Effector memory CD4-positive, alpha-beta T cell (primary cell): ENCODE measurements at regions not wholly inside any gene's neighbourhood (a gene's known extent, or its start where the extent isn't known, plus 50 kb on each side); places are given as distances from the start of the nearest gene placed in this dataset.

Experiments
- DNase-seq, 3 donors: peaks; one replicate each; pipeline ENCODE4 v3.0.0-alpha.2; 2020
- H3K27ac ChIP-seq: 2 replicates; pipeline ENCODE4 v1.7.0; 2013; ENCODE audit warnings: mild to moderate bottlenecking, low read length, moderate library complexity; ENCODE audit not compliant: insufficient read depth, poor library complexity, severe bottlenecking
- H3K27me3 ChIP-seq: replicated peaks from 2 replicates; pipeline ENCODE4 v1.7.0; 2013; ENCODE audit warnings: mild to moderate bottlenecking, low read length; ENCODE audit not compliant: insufficient read depth, control insufficient read depth, poor library complexity, severe bottlenecking
- H3K36me3 ChIP-seq: 2 replicates; pipeline ENCODE4 v1.7.0; 2013; ENCODE audit warnings: mild to moderate bottlenecking, low read length, moderate library complexity; ENCODE audit not compliant: control insufficient read depth, insufficient read depth
- H3K4me1 ChIP-seq: 2 replicates; pipeline ENCODE4 v1.7.0; 2013; ENCODE audit warnings: low read length, mild to moderate bottlenecking; ENCODE audit not compliant: control insufficient read depth, insufficient read depth, poor library complexity, severe bottlenecking
- H3K4me3 ChIP-seq: 2 replicates; pipeline ENCODE4 v1.7.0; 2013; ENCODE audit warnings: low read length, low read depth, mild to moderate bottlenecking; ENCODE audit not compliant: insufficient read depth, poor library complexity, severe bottlenecking
- H3K9me3 ChIP-seq: 2 replicates; pipeline ENCODE4 v1.7.0; 2013; ENCODE audit warnings: mild to moderate bottlenecking, low read length, moderate library complexity; ENCODE audit not compliant: control insufficient read depth

- H3K9me3 ChIP-seq, result no peaks in the 10 kb centered on the region
- no peaks in the 10 kb centered on the region for H3K4me1 ChIP-seq
- no peaks in the 10 kb centered on the region for H3K27me3 ChIP-seq
- no peak overlapping the region for H3K4me3 ChIP-seq
- H3K36me3 ChIP-seq, result no peaks in the 10 kb centered on the region
- no peak overlapping the region for H3K27ac ChIP-seq
- no peak for DNase-seq
Observed at GRCh38 chr16:51085271-51085670, 65.8 kb downstream of the SALL1 start.

GRCh38 chr16:51084074-51084928 is 66.8 kb downstream of the SALL1 start:
- H3K9me3 ChIP-seq, result no peaks in the 10 kb centered on the region
- DNase-seq, result no peak
- H3K27ac ChIP-seq, result no peak overlapping the region
- H3K4me1 ChIP-seq, result no peaks in the 10 kb centered on the region
- no peak overlapping the region for H3K4me3 ChIP-seq
- no peaks in the 10 kb centered on the region for H3K36me3 ChIP-seq
- no peaks in the 10 kb centered on the region for H3K27me3 ChIP-seq

GRCh38 chr16:51072591-51072990 is 78.5 kb downstream of the SALL1 start:
- Histone ChIP-seq H3K4me3 (no peak overlapping the region), H3K36me3 (no peaks in the 10 kb centered on the region), H3K27me3 (no peaks in the 10 kb centered on the region), H3K27ac (no peak overlapping the region), H3K4me1 (no peaks in the 10 kb centered on the region), H3K9me3 (no peaks in the 10 kb centered on the region)
- DNase-seq, result no peak

GRCh38 chr16:51071326-51071725 is 79.7 kb downstream of the SALL1 start:
- Histone ChIP-seq H3K27me3 (no peaks in the 10 kb centered on the region), H3K27ac (no peak overlapping the region), H3K36me3 (no peaks in the 10 kb centered on the region), H3K4me3 (no peak overlapping the region), H3K4me1 (no peaks in the 10 kb centered on the region), H3K9me3 (no peaks in the 10 kb centered on the region)
- no peak for DNase-seq

- Histone ChIP-seq H3K27ac (no peak overlapping the region), H3K4me3 (no peak overlapping the region), H3K27me3 (no peaks in the 10 kb centered on the region), H3K4me1 (no peaks in the 10 kb centered on the region), H3K9me3 (no peaks in the 10 kb centered on the region), H3K36me3 (no peaks in the 10 kb centered on the region)
- DNase-seq, result no peak
Observed at GRCh38 chr16:51067352-51067751, 83.7 kb downstream of the SALL1 start.

GRCh38 chr16:51062039-51062438 is 89.0 kb downstream of the SALL1 start:
- Histone ChIP-seq H3K9me3 (no peaks in the 10 kb centered on the region), H3K36me3 (no peaks in the 10 kb centered on the region), H3K4me3 (no peak overlapping the region), H3K27me3 (no peaks in the 10 kb centered on the region), H3K27ac (no peak overlapping the region), H3K4me1 (no peaks in the 10 kb centered on the region)
- DNase-seq, result no peak

- H3K4me3 ChIP-seq, result no peak overlapping the region
- no peaks in the 10 kb centered on the region for H3K36me3 ChIP-seq
- no peaks in the 10 kb centered on the region for H3K9me3 ChIP-seq
- H3K4me1 ChIP-seq, result no peaks in the 10 kb centered on the region
- no peaks in the 10 kb centered on the region for H3K27me3 ChIP-seq
- no peak for DNase-seq
- no peak overlapping the region for H3K27ac ChIP-seq
Observed at GRCh38 chr16:51061328-51061727, 89.7 kb downstream of the SALL1 start.

- Histone ChIP-seq H3K4me1 (no peaks in the 10 kb centered on the region), H3K9me3 (no peaks in the 10 kb centered on the region), H3K4me3 (no peak overlapping the region), H3K27me3 (no peaks in the 10 kb centered on the region), H3K36me3 (no peaks in the 10 kb centered on the region), H3K27ac (no peak overlapping the region)
- DNase-seq, result no peak
Observed at GRCh38 chr16:51057969-51058337, 93.1 kb downstream of the SALL1 start.

- Histone ChIP-seq H3K27me3 (no peaks in the 10 kb centered on the region), H3K36me3 (no peaks in the 10 kb centered on the region), H3K4me3 (no peak overlapping the region), H3K27ac (no peak overlapping the region), H3K9me3 (no peaks in the 10 kb centered on the region), H3K4me1 (no peaks in the 10 kb centered on the region)
- no peak for DNase-seq
Observed at GRCh38 chr16:51057102-51057793, 93.8 kb downstream of the SALL1 start.

GRCh38 chr16:51056331-51056730 is 94.7 kb downstream of the SALL1 start:
- Histone ChIP-seq H3K9me3 (no peaks in the 10 kb centered on the region), H3K4me3 (no peak overlapping the region), H3K27me3 (no peaks in the 10 kb centered on the region), H3K27ac (no peak overlapping the region), H3K4me1 (no peaks in the 10 kb centered on the region), H3K36me3 (no peaks in the 10 kb centered on the region)
- no peak for DNase-seq
